K562 (cell line): ENCODE measurements at regions not wholly inside any gene's neighbourhood (a gene's known extent, or its start where the extent isn't known, plus 50 kb on each side); places are given as distances from the start of the nearest gene placed in this dataset.

Experiments used
- ATAC-seq: fragments of 200-7000 bp; cut with Tn5 transposase; 3 replicates; pipeline ENCODE4 v1.9.1; 2020; ENCODE audit warnings: moderate library complexity
- BruUV-seq: library from RNA; stranded (reverse); fragments of 400-500 nt; replicated peaks from 2 replicates; lab custom pipeline; 2021; lab: Mats Ljungman, UMichigan
- CTCF ChIA-PET: fragments of 300-600 bp; formaldehyde crosslinking; extraction: SDS; loops from one replicate; lab custom pipeline; 2021; ENCODE audit warnings: low intra/inter-chr PET ratio; lab: Yijun Ruan, JAX
- POLR2A ChIA-PET: fragments of 300-600, 350-650 bp; sonication (Branson Sonifier 250); formaldehyde crosslinking; extraction: SDS; loops from one replicate; lab custom pipeline; 2021; ENCODE audit warnings: antibody characterized with exemption, inconsistent platforms; lab: Yijun Ruan, JAX
- DNase-seq, 4 experiments: peaks; one replicate each; pipeline versions ENCODE4 v3.0.0 to v3.0.0-alpha.2; 2011 to 2018; ENCODE audit warnings: low spot score in 3 of 4, mixed read lengths in 3 of 4; ENCODE audit errors: extremely low read depth in 1 of 4
- FAIRE-seq: peaks from 2 replicates; lab custom pipeline; 2011; peaks lifted over from hg19 to GRCh38; lab: Jason Lieb, UNC
- H2AFZ ChIP-seq: 2 replicates; pipeline ENCODE4 v1.6.0; 2011; ENCODE audit warnings: low read depth, low read length, control low read depth, inconsistent platforms
- H3K27ac ChIP-seq: fragments of 200-600 bp; 3 replicates; pipeline ENCODE4 v1.8.0; 2011; ENCODE audit warnings: low read depth, mild to moderate bottlenecking, control low read depth, inconsistent platforms, low read length, moderate library complexity, mixed read lengths; ENCODE audit errors: extremely low read depth
- H3K27me3 ChIP-seq, 2 experiments: fragments of 300-600 bp in 1 of 2; 2 replicates in 1 of 2; 3 replicates in 1 of 2; pipeline versions ENCODE4 v1.6.0 to v1.8.0; 2011; ENCODE audit warnings: inconsistent platforms in 2 of 2, low read length in 2 of 2, mild to moderate bottlenecking in 1 of 2, mixed read lengths in 1 of 2, moderate library complexity in 1 of 2; ENCODE audit not compliant: control insufficient read depth in 2 of 2, insufficient read depth in 2 of 2
- H3K36me3 ChIP-seq: fragments of 300-600 bp; 3 replicates; pipeline ENCODE4 v1.8.0; 2011; ENCODE audit warnings: mild to moderate bottlenecking, low read length, inconsistent platforms; ENCODE audit not compliant: control insufficient read depth, insufficient read depth
- H3K4me1 ChIP-seq, 2 experiments: fragments of 200-600 bp in 1 of 2; replicated peaks in 1 of 2; 2 replicates in 1 of 2; 3 replicates in 1 of 2; pipeline versions ENCODE4 v1.5.1 to v1.8.0; 2011; ENCODE audit warnings: inconsistent platforms in 2 of 2, low read length in 2 of 2, mild to moderate bottlenecking in 1 of 2, mixed read lengths in 1 of 2, moderate library complexity in 1 of 2; ENCODE audit not compliant: control insufficient read depth in 2 of 2, insufficient read depth in 2 of 2
- H3K4me2 ChIP-seq: 2 replicates; pipeline ENCODE4 v1.6.1; 2011; ENCODE audit warnings: low read length, control low read depth, inconsistent platforms, mixed read lengths; ENCODE audit not compliant: insufficient read depth
- H3K4me3 ChIP-seq: fragments of 200-600 bp; sonication (generic), shearing (Covaris generic); 2 replicates; pipeline ENCODE4 v1.5.1; 2016; ENCODE audit warnings: control low read depth, inconsistent platforms
- H3K79me2 ChIP-seq: fragments of 200-600 bp; 3 replicates; pipeline ENCODE4 v1.8.0; 2011; ENCODE audit warnings: low read length, inconsistent platforms; ENCODE audit not compliant: control insufficient read depth, insufficient read depth
- H3K9ac ChIP-seq, 2 experiments: 2 replicates each; pipeline versions ENCODE4 v1.6.0 to v1.6.1; 2011; ENCODE audit warnings: low read depth in 2 of 2, low read length in 2 of 2, control low read depth in 1 of 2, inconsistent platforms in 1 of 2, mild to moderate bottlenecking in 1 of 2, mixed read lengths in 1 of 2; ENCODE audit not compliant: insufficient read depth in 1 of 2
- H3K9me1 ChIP-seq: one replicate; pipeline ENCODE4 v1.6.0; 2011; ENCODE audit warnings: inconsistent platforms, mild to moderate bottlenecking, low read length, moderate library complexity; ENCODE audit not compliant: control insufficient read depth, insufficient read depth
- H3K9me3 ChIP-seq: replicated peaks from 2 replicates; pipeline ENCODE4 v1.5.1; 2011; ENCODE audit warnings: low read depth, low read length, inconsistent platforms; ENCODE audit not compliant: control insufficient read depth, insufficient read depth
- H4K20me1 ChIP-seq: replicated peaks from 2 replicates; pipeline ENCODE4 v1.6.1; 2011; ENCODE audit warnings: low read length, inconsistent platforms, mixed read lengths; ENCODE audit not compliant: control insufficient read depth, insufficient read depth
- IFI16 ChIP-seq: fragments of 250-450 bp; sonication (Bioruptor Pico); IDR thresholded peaks from 2 replicates; pipeline ENCODE4 v2.1.2; 2022; ENCODE audit warnings: mild to moderate bottlenecking, inconsistent platforms
- NONO ChIP-seq, 2 experiments: fragments of 200-400 bp in 1 of 2; fragments of 450-650 bp in 1 of 2; formaldehyde crosslinking in 1 of 2; IDR thresholded peaks; 2 replicates each; pipeline ENCODE4 v1.6.1; 2017; ENCODE audit warnings: low read depth in 2 of 2, mild to moderate bottlenecking in 2 of 2, moderate library complexity in 2 of 2, low read length in 1 of 2
- RBM15 ChIP-seq: fragments of 200-400 bp; formaldehyde crosslinking; IDR thresholded peaks from 2 replicates; pipeline ENCODE4 v1.6.1; 2018; ENCODE audit warnings: mild to moderate bottlenecking, low read length, moderate library complexity; ENCODE audit not compliant: insufficient read depth
- WGBS: fragments of 100-300 bp; shearing (Covaris generic); methylation state at CpG from one replicate; pipeline ENCODE4 v1.1.6; 2016; ENCODE audit warnings: low coverage, mixed read lengths; ENCODE audit not compliant: insufficient coverage; ENCODE audit errors: missing lambda C conversion rate; 5-methylcytosine and 5-hydroxymethylcytosine counted together
- in situ Hi-C: fragments of 300-500 bp; cut with MboI; formaldehyde crosslinking; loops from 4 replicates; pipeline ENCODE4 v1.15.0; 2018; ENCODE audit warnings: inconsistent platforms, mixed read lengths
- intact Hi-C: fragments of 100-400 bp; cut with micrococcal nuclease; formaldehyde crosslinking; loops from 2 replicates; pipeline ENCODE4 v1.14.2; 2022
- TF ChIP-seq, protein P1 (sequence below): fragments of 450-650 bp; formaldehyde crosslinking; IDR thresholded peaks from 2 replicates; pipeline ENCODE4 v1.4.0; 2020; ENCODE audit warnings: mild to moderate bottlenecking, mixed read lengths

DNA sequence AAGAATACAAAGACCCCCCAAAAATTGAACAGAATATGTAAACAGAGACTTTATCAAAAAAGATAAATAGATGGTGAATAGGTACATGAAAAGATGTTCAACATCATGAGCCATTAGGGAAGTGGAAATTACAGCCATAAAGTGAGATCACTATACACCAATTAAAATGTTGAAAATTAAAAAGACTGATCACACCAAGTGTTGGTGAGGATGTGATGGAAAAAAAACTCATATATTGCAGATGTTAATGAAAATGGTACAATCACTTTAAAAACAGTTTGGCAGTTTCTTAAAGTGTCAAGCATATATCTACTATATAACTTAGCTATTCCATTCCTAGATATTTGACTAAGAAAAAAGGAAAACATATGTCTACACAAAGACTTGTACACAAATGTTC lies 280.5 kb downstream of the DHX35 start:
- no peak for FAIRE-seq
- no TSS peak for BruUV-seq

DNA sequence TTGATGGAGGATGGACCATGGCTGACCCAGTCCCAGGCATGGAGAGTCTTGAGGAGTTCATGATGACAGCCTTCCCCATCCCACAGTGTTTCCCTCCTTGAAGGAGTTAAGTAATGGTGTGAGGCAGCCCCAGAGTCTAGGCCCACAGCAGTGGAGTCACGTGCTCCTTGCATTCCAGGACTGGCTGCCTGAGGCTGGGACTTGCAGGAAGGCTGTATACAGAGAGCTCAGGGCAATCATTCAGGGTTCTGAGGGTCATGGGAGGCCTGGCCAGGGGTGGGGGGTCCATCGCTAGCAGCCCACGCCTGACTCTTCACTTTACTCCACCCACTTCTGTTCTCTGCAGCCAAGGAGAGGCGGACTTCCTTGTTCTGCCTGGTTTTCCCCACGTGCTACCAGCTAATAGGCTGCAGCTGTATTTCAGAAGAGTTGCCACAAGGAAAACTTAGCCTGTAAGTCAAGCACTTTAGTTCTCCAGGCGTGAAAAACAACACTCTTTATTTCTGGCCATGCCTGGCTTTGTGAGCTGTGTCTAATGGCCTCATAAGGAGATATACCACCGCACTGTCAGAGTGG lies 272.5 kb downstream of the DHX35 start:
- 0% methylated on average over 7 of the region's 7 CpGs for WGBS
- no peak overlapping the region for H3K4me3 ChIP-seq
- H3K4me1 ChIP-seq, result no peaks in the 10 kb centered on the region
- H3K9me1 ChIP-seq, result no peaks in the 10 kb centered on the region
- TF ChIP-seq, protein P1, sequence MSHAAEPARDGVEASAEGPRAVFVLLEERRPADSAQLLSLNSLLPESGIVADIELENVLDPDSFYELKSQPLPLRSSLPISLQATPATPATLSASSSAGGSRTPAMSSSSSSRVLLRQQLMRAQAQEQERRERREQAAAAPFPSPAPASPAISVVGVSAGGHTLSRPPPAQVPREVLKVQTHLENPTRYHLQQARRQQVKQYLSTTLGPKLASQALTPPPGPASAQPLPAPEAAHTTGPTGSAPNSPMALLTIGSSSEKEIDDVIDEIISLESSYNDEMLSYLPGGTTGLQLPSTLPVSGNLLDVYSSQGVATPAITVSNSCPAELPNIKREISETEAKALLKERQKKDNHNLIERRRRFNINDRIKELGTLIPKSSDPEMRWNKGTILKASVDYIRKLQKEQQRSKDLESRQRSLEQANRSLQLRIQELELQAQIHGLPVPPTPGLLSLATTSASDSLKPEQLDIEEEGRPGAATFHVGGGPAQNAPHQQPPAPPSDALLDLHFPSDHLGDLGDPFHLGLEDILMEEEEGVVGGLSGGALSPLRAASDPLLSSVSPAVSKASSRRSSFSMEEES, result peak; percentile 25; the same call in 1 of the 2 replicates
- TF ChIP-seq RBM15, result no peak
- FAIRE-seq (no peak), ATAC-seq (no peak), DNase-seq (no peak)
- intact Hi-C loops (no loop called here), in situ Hi-C loops (no loop called here)
- H3K9ac ChIP-seq, result no peak overlapping the region
- H3K27me3 ChIP-seq, result no peaks in the 10 kb centered on the region
- no peak overlapping the region for H2AFZ ChIP-seq
- BruUV-seq, result no TSS peak
- CTCF ChIA-PET, result no interaction called here
- H4K20me1 ChIP-seq, result no peaks in the 10 kb centered on the region
- no peaks in the 10 kb centered on the region for H3K79me2 ChIP-seq
- H3K4me2 ChIP-seq, result no peak overlapping the region
- no peaks in the 10 kb centered on the region for H3K36me3 ChIP-seq
- POLR2A ChIA-PET, result interaction anchor here (0.6 kb wide), 1 partner anchor 54 kb away, joined by 3 read pairs; no protein-coding TSS in a partner anchor
- H3K9me3 ChIP-seq, result no peaks in the 10 kb centered on the region
- H3K27ac ChIP-seq, result no peak overlapping the region

More for the DNA sequence above, 280.5 kb downstream of the DHX35 start:
- H2AFZ ChIP-seq, result no peak overlapping the region
- intact Hi-C loops (no loop called here), in situ Hi-C loops (no loop called here)
- ChIA-PET POLR2A (interaction anchor here (0.7 kb wide), 1 partner anchor 87 kb away, joined by 3 read pairs; no protein-coding TSS in a partner anchor), CTCF (no interaction called here)
- no peaks in the 10 kb centered on the region for H3K4me1 ChIP-seq
- no peak for ATAC-seq
- no peaks in the 10 kb centered on the region for H4K20me1 ChIP-seq
- no peak overlapping the region for H3K27ac ChIP-seq
- H3K4me3 ChIP-seq, result no peak overlapping the region
- H3K9me3 ChIP-seq, result no peaks in the 10 kb centered on the region
- no peak overlapping the region for H3K9ac ChIP-seq
- DNase-seq, result no peak
- H3K79me2 ChIP-seq, result no peaks in the 10 kb centered on the region
- H3K27me3 ChIP-seq, result no peaks in the 10 kb centered on the region
- no peak for TF ChIP-seq IFI16 (CRISPR knock-in tag)
- no peak for TF ChIP-seq NONO (IDR thresholded peaks at IDR 0.05; ENCODE audit: low read depth in 2 of 2, low read length in 1 of 2)
- no peaks in the 10 kb centered on the region for H3K9me1 ChIP-seq
- H3K4me2 ChIP-seq, result no peak overlapping the region
- no peaks in the 10 kb centered on the region for H3K36me3 ChIP-seq
